IMR-90 (cell line): ENCODE measurements at regions not wholly inside any gene's neighbourhood (a gene's known extent, or its start where the extent isn't known, plus 50 kb on each side); places are given as distances from the start of the nearest gene placed in this dataset.

Source experiments
- ATAC-seq: fragments of 200-7000 bp; cut with Tn5 transposase; 2 replicates; pipeline ENCODE4 v1.9.1; 2020; ENCODE audit warnings: low read depth, mild to moderate bottlenecking, moderate library complexity
- BruUV-seq: library from RNA; stranded (reverse); fragments of 400-500 nt; replicated peaks from 2 replicates; lab custom pipeline; 2021; lab: Mats Ljungman, UMichigan
- CTCF ChIA-PET: fragments of 300-600 bp; formaldehyde crosslinking; extraction: SDS; loops from one replicate; lab custom pipeline; 2021; ENCODE audit warnings: antibody characterized with exemption; lab: Yijun Ruan, JAX
- POLR2A ChIA-PET: fragments of 300-600 bp; sonication (Branson Sonifier 250); formaldehyde crosslinking; loops from one replicate; lab custom pipeline; 2022; ENCODE audit warnings: antibody characterized with exemption; ENCODE audit not compliant: unreplicated experiment; lab: Charles Lee
- DNase-seq: peaks from one replicate; pipeline ENCODE4 v3.0.0; 2013
- H2AFZ ChIP-seq: replicated peaks from 2 replicates; pipeline ENCODE3; 2013; ENCODE audit warnings: low read length, mild to moderate bottlenecking; ENCODE audit not compliant: poor library complexity
- H2AK5ac ChIP-seq: 2 replicates; pipeline ENCODE4 v1.6.1; 2013; ENCODE audit warnings: low read depth, low read length, inconsistent platforms
- H2AK9ac ChIP-seq: replicated peaks from 2 replicates; pipeline ENCODE3; 2013; ENCODE audit warnings: mild to moderate bottlenecking, low read depth, low read length, moderate library complexity; ENCODE audit not compliant: poor library complexity
- H2BK120ac ChIP-seq: 2 replicates; pipeline ENCODE4 v1.6.1; 2013; ENCODE audit warnings: low read depth, low read length, inconsistent platforms
- H2BK15ac ChIP-seq: 3 replicates; pipeline ENCODE4 v1.6.1; 2013; ENCODE audit warnings: low read depth, low read length, inconsistent platforms
- H2BK20ac ChIP-seq: 2 replicates; pipeline ENCODE4 v1.6.1; 2013; ENCODE audit warnings: low read depth, mild to moderate bottlenecking, inconsistent platforms, low read length, moderate library complexity
- H2BK5ac ChIP-seq: 2 replicates; pipeline ENCODE4 v1.6.1; 2013; ENCODE audit warnings: mild to moderate bottlenecking, low read depth, low read length, inconsistent platforms; ENCODE audit not compliant: poor library complexity, severe bottlenecking
- H3K14ac ChIP-seq: replicated peaks from 2 replicates; pipeline ENCODE4 v1.6.1; 2013; ENCODE audit warnings: low read depth, low read length, inconsistent platforms
- H3K18ac ChIP-seq: 2 replicates; pipeline ENCODE4 v1.6.1; 2013; ENCODE audit warnings: low read depth, low read length, control low read depth
- H3K23ac ChIP-seq: 2 replicates; pipeline ENCODE4 v1.6.1; 2013; ENCODE audit warnings: low read depth, low read length, inconsistent platforms
- H3K27ac ChIP-seq: 2 replicates; pipeline ENCODE4 v1.5.1; 2013; ENCODE audit warnings: mild to moderate bottlenecking, control low read depth, low read length; ENCODE audit not compliant: insufficient read depth
- H3K27me3 ChIP-seq: 2 replicates; pipeline ENCODE4 v1.6.1; 2013; ENCODE audit warnings: low read length; ENCODE audit not compliant: control insufficient read depth, insufficient read depth
- H3K36me3 ChIP-seq: 2 replicates; pipeline ENCODE4 v1.6.1; 2013; ENCODE audit warnings: low read length, mixed read lengths; ENCODE audit not compliant: control insufficient read depth, insufficient read depth
- H3K4ac ChIP-seq: 2 replicates; pipeline ENCODE4 v1.6.1; 2013; ENCODE audit warnings: low read depth, low read length, inconsistent platforms
- H3K4me1 ChIP-seq: 2 replicates; pipeline ENCODE4 v1.6.1; 2013; ENCODE audit warnings: low read length, mixed read lengths; ENCODE audit not compliant: control insufficient read depth, insufficient read depth
- H3K4me2 ChIP-seq: 2 replicates; pipeline ENCODE4 v1.6.1; 2013; ENCODE audit warnings: low read depth, mild to moderate bottlenecking, control low read depth, low read length, moderate library complexity
- H3K4me3 ChIP-seq: 2 replicates; pipeline ENCODE4 v1.5.1; 2013; ENCODE audit warnings: low read depth, mild to moderate bottlenecking, control low read depth, low read length, moderate library complexity; ENCODE audit not compliant: insufficient read depth
- H3K56ac ChIP-seq: 2 replicates; pipeline ENCODE4 v1.6.1; 2013; ENCODE audit warnings: low read length, inconsistent platforms; ENCODE audit not compliant: insufficient read depth; ENCODE audit errors: extremely low read depth
- H3K79me1 ChIP-seq, 2 experiments: 2 replicates each; pipeline ENCODE4 v1.6.1; 2013; ENCODE audit warnings: low read length in 2 of 2, inconsistent platforms in 1 of 2, low read depth in 1 of 2
- H3K9ac ChIP-seq: 2 replicates; pipeline ENCODE4 v1.6.1; 2013; ENCODE audit warnings: low read depth, low read length, control low read depth
- H3K9me1 ChIP-seq: 2 replicates; pipeline ENCODE4 v1.6.1; 2013; ENCODE audit warnings: low read length, inconsistent platforms; ENCODE audit not compliant: insufficient read depth
- H3K9me3 ChIP-seq: 2 replicates; pipeline ENCODE4 v1.6.1; 2013; ENCODE audit warnings: low read length; ENCODE audit not compliant: control insufficient read depth, insufficient read depth
- H4K20me1 ChIP-seq: 2 replicates; pipeline ENCODE4 v1.6.1; 2013; ENCODE audit warnings: low read length, inconsistent platforms; ENCODE audit not compliant: insufficient read depth
- H4K5ac ChIP-seq: 2 replicates; pipeline ENCODE4 v1.6.1; 2013; ENCODE audit warnings: mild to moderate bottlenecking, low read depth, low read length, control low read depth
- H4K8ac ChIP-seq, 2 experiments: 2 replicates each; pipeline ENCODE4 v1.6.1; 2013; ENCODE audit warnings: low read depth in 2 of 2, low read length in 2 of 2, control low read depth in 1 of 2, inconsistent platforms in 1 of 2
- H4K91ac ChIP-seq: 2 replicates; pipeline ENCODE4 v1.6.1; 2013; ENCODE audit warnings: low read depth, low read length, inconsistent platforms; ENCODE audit not compliant: insufficient read depth
- BHLHE40 ChIP-seq: fragments of 150-350 bp; IDR thresholded peaks from 2 replicates; pipeline ENCODE4 v1.6.1; 2016; ENCODE audit warnings: mild to moderate bottlenecking, low read depth, low read length
- CEBPB ChIP-seq: IDR thresholded peaks from 2 replicates; pipeline ENCODE4 v1.6.1; 2012; ENCODE audit warnings: low read depth, low read length, improper control_type of control experiment
- CHD1 ChIP-seq: IDR thresholded peaks from 2 replicates; pipeline ENCODE4 v1.6.1; 2012; ENCODE audit warnings: low read depth, low read length, improper control_type of control experiment
- ELK1 ChIP-seq: fragments of 150-350 bp; IDR thresholded peaks from 2 replicates; pipeline ENCODE4 v1.6.1; 2016; ENCODE audit warnings: low read depth, mild to moderate bottlenecking, low read length, moderate library complexity, borderline replicate concordance
- FOS ChIP-seq: fragments of 150-350 bp; IDR thresholded peaks from 2 replicates; pipeline ENCODE4 v1.6.1; 2016; ENCODE audit warnings: low read depth, low read length
- MAFK ChIP-seq: IDR thresholded peaks from 2 replicates; pipeline ENCODE4 v1.6.1; 2012; ENCODE audit warnings: low read depth, low read length, improper control_type of control experiment
- MXI1 ChIP-seq: IDR thresholded peaks from 2 replicates; pipeline ENCODE4 v1.6.1; 2012; ENCODE audit warnings: low read depth, mild to moderate bottlenecking, low read length, moderate library complexity, borderline replicate concordance
- POLR2A ChIP-seq: IDR thresholded peaks from 2 replicates; pipeline ENCODE4 v1.6.1; 2012; ENCODE audit warnings: mild to moderate bottlenecking, low read depth, low read length
- RAD21 ChIP-seq: IDR thresholded peaks from 2 replicates; pipeline ENCODE4 v1.6.1; 2012; ENCODE audit warnings: low read length, improper control_type of control experiment
- RCOR1 ChIP-seq: IDR thresholded peaks from 2 replicates; pipeline ENCODE4 v1.6.1; 2012; ENCODE audit warnings: mild to moderate bottlenecking, low read length, improper control_type of control experiment; ENCODE audit not compliant: insufficient replicate concordance
- SMC3 ChIP-seq: fragments of 150-350 bp; IDR thresholded peaks from 2 replicates; pipeline ENCODE4 v1.6.1; 2016; ENCODE audit warnings: low read depth, mild to moderate bottlenecking, antibody characterized with exemption, low read length, moderate library complexity
- USF2 ChIP-seq: fragments of 150-350 bp; IDR thresholded peaks from 2 replicates; pipeline ENCODE4 v1.6.1; 2017; ENCODE audit warnings: mild to moderate bottlenecking, antibody characterized with exemption, low read length, low read depth
- WGBS, 2 experiments: methylation state at CpG; one replicate each; pipeline versions ENCODE4 v1.1.5 to v1.1.7; 2013; ENCODE audit warnings: missing lambda C conversion rate in 2 of 2; ENCODE audit not compliant: insufficient read length in 1 of 2; ENCODE audit errors: extremely low coverage in 2 of 2; 5-methylcytosine and 5-hydroxymethylcytosine counted together
- dilution Hi-C: fragments of 300-500 bp; cut with HindIII; formaldehyde crosslinking; loops from one replicate; pipeline ENCODE4 v1.14.3; 2018; ENCODE audit warnings: low sequenced_read_pairs; ENCODE audit not compliant: unreplicated experiment
- in situ Hi-C: fragments of 300-500 bp; cut with MboI; formaldehyde crosslinking; loops from 3 replicates; pipeline ENCODE4 v1.14.3; 2019; ENCODE audit warnings: low sequenced_read_pairs, inconsistent platforms, mixed read lengths
- intact Hi-C: fragments of 100-400 bp; cut with micrococcal nuclease; formaldehyde crosslinking; loops from 2 replicates; pipeline ENCODE4 v1.10.0; 2022

DNA sequence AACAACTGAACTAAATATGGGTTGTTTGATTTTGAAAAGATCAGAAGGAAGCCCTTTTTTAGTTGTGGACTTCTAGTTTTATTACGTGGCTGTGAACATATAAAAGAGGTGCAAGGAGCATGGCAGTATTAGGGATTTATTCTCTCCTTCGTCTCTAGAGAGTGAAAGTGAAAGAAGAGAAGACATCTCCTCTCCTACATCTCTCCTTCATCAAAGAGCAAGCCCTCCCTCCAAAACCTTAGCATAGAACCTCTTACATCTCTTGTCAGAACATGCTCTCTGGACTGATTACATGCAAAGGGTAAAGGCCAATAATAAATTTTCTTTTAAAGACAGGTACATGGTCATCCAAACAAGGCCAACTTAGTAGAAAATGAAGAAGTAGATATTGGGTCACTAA, 184.3 kb upstream of the IRX1 start:
- no TSS peak for BruUV-seq
- POLR2A ChIA-PET = no interaction called here
- H4K91ac ChIP-seq = no peak overlapping the region

More for the DNA sequence above, 184.3 kb upstream of the IRX1 start:
- TF ChIP-seq USF2 = no peak
- TF ChIP-seq BHLHE40 = no peak
- no peak for TF ChIP-seq SMC3
- TF ChIP-seq MXI1 = no peak
- no peak for TF ChIP-seq ELK1
- TF ChIP-seq FOS = no peak
- no peak for TF ChIP-seq RCOR1
- TF ChIP-seq CHD1 = no peak
- TF ChIP-seq MAFK = no peak
- no peak for TF ChIP-seq RAD21
- no peak for TF ChIP-seq POLR2A
- no peak for TF ChIP-seq CEBPB
- no peak overlapping the region for H2AFZ ChIP-seq
- no peak overlapping the region for H3K14ac ChIP-seq
- H4K8ac ChIP-seq = no peak overlapping the region
- no peak overlapping the region for H2BK5ac ChIP-seq
- WGBS, 2 experiments = no CpG with 5 or more reads among the region's 2 CpGs
- H3K36me3 ChIP-seq = no peaks in the 10 kb centered on the region
- DNase-seq (no peak), ATAC-seq (no peak)
- H3K56ac ChIP-seq = no peak overlapping the region
- no peak overlapping the region for H3K4me3 ChIP-seq
- no peak overlapping the region for H2AK5ac ChIP-seq
- H4K20me1 ChIP-seq = no peaks in the 10 kb centered on the region
- H3K4ac ChIP-seq = no peak overlapping the region
- no peaks in the 10 kb centered on the region for H3K4me1 ChIP-seq
- H3K9me3 ChIP-seq = peaks cover 16% of the 10 kb centered on the region
- no peaks in the 10 kb centered on the region for H3K27me3 ChIP-seq
- H3K79me1 ChIP-seq = no peaks in the 10 kb centered on the region
- dilution Hi-C loops = no loop called here
- H2BK20ac ChIP-seq = no peak overlapping the region
- H2BK120ac ChIP-seq = no peak overlapping the region
- no peaks in the 10 kb centered on the region for H3K9me1 ChIP-seq
- H3K4me2 ChIP-seq = no peak overlapping the region
- H3K27ac ChIP-seq = no peak overlapping the region
- H4K5ac ChIP-seq = no peak overlapping the region
- no peak overlapping the region for H3K18ac ChIP-seq
- H2BK15ac ChIP-seq = no peak overlapping the region
- in situ Hi-C loops = no loop called here
- CTCF ChIA-PET = no interaction called here
- intact Hi-C loops = no loop called here
- no peak overlapping the region for H2AK9ac ChIP-seq
- no peak overlapping the region for H3K23ac ChIP-seq
- no peak overlapping the region for H3K9ac ChIP-seq
